ENCODE measurements at regions not wholly inside any gene's neighbourhood (a gene's known extent, or its start where the extent isn't known, plus 50 kb on each side); places are given as distances from the start of the nearest gene placed in this dataset.
"Not testable (repeated sequence)": the region's sequence is repeated elsewhere in the genome, so short reads cannot be mapped to it uniquely, and the experiment has no call there.

- no peak for DNase-seq
These were observed 58.6 kb upstream of the CNTNAP2 start for GRCh38 chr7:146057958-146058357.

- no peak for DNase-seq
These were observed 61.7 kb upstream of the CNTNAP2 start for GRCh38 chr7:146054909-146055308.

- DNase-seq = no peak
These were observed 63.1 kb upstream of the CNTNAP2 start for GRCh38 chr7:146053492-146053891.

- not testable (repeated sequence) for DNase-seq
These were observed 73.3 kb upstream of the CNTNAP2 start for GRCh38 chr7:146043310-146043709.

- DNase-seq = no peak
These were observed 88.3 kb upstream of the CNTNAP2 start for GRCh38 chr7:146028251-146028750.

GRCh38 chr7:146027243-146027642, 89.4 kb upstream of the CNTNAP2 start:
- DNase-seq = no peak

- no peak for DNase-seq
These were observed 93.8 kb upstream of the CNTNAP2 start for GRCh38 chr7:146022776-146023175.

GRCh38 chr7:146019041-146020004, 97.3 kb upstream of the CNTNAP2 start:
- DNase-seq = not testable (repeated sequence)

- not testable (repeated sequence) for DNase-seq
These were observed 99.2 kb upstream of the CNTNAP2 start for GRCh38 chr7:146017366-146017765.

GRCh38 chr7:146014154-146014553, 102.4 kb upstream of the CNTNAP2 start:
- not testable (repeated sequence) for DNase-seq

GRCh38 chr7:146008293-146008692, 108.3 kb upstream of the CNTNAP2 start:
- DNase-seq = no peak

GRCh38 chr7:146004805-146005204, 111.8 kb upstream of the CNTNAP2 start:
- no peak for DNase-seq

GRCh38 chr7:146002431-146003078, 114.0 kb upstream of the CNTNAP2 start:
- no peak for DNase-seq

GRCh38 chr7:146002008-146002407, 114.6 kb upstream of the CNTNAP2 start:
- DNase-seq = no peak

GRCh38 chr7:146000882-146001281, 115.7 kb upstream of the CNTNAP2 start:
- no peak for DNase-seq

GRCh38 chr7:145989469-145989868, 127.1 kb upstream of the CNTNAP2 start:
- no peak for DNase-seq

- no peak for DNase-seq
These were observed 130.2 kb upstream of the CNTNAP2 start for GRCh38 chr7:145986248-145986874.

- no peak for DNase-seq
These were observed 137.8 kb upstream of the CNTNAP2 start for GRCh38 chr7:145978769-145979168.

- DNase-seq = no peak
These were observed 156.6 kb upstream of the CNTNAP2 start for GRCh38 chr7:145959981-145960380.

GRCh38 chr7:145957160-145957890, 159.3 kb upstream of the CNTNAP2 start:
- no peak for DNase-seq

GRCh38 chr7:145951566-145951965, 165.0 kb upstream of the CNTNAP2 start:
- DNase-seq = no peak

GRCh38 chr7:145928937-145929336, 187.7 kb upstream of the CNTNAP2 start:
- no peak for DNase-seq

GRCh38 chr7:145919712-145920111, 196.9 kb upstream of the CNTNAP2 start:
- no peak for DNase-seq
